Prostate gland (tissue), 2 donors: ENCODE measurements at regions not wholly inside any gene's neighbourhood (a gene's known extent, or its start where the extent isn't known, plus 50 kb on each side); places are given as distances from the start of the nearest gene placed in this dataset.

Experiments
- CTCF ChIP-seq, 4 experiments: fragments of 200-600 bp in 2 of 4; fragments of 450-650 bp in 2 of 4; sonication (generic) in 2 of 4; IDR thresholded peaks; 1 replicate in 3 of 4; 2 replicates in 1 of 4; pipeline ENCODE4 v1.5.1; 2016 to 2019; ENCODE audit warnings: antibody characterized with exemption in 4 of 4, mild to moderate bottlenecking in 2 of 4, moderate library complexity in 2 of 4
- POLR2A ChIP-seq: fragments of 450-650 bp; IDR thresholded peaks from one replicate; pipeline ENCODE4 v1.6.1; 2016; ENCODE audit warnings: antibody characterized with exemption, mild to moderate bottlenecking

- no peak for TF ChIP-seq CTCF (IDR thresholded peaks at IDR 0.05)
- TF ChIP-seq POLR2A, result no peak
Observed at GRCh38 chr14:22220427-22220826, 368.6 kb downstream of the DAD1 start.
